Natural killer cell (primary cell): ENCODE measurements at regions not wholly inside any gene's neighbourhood (a gene's known extent, or its start where the extent isn't known, plus 50 kb on each side); places are given as distances from the start of the nearest gene placed in this dataset.
"Not testable (repeated sequence)": the region's sequence is repeated elsewhere in the genome, so short reads cannot be mapped to it uniquely, and the experiment has no call there.

ENCODE experiments used
- ATAC-seq, 3 donors: fragments of 150-1000 bp in 2 of 3; fragments of 200-7000 bp in 1 of 3; cut with Tn5 transposase; 1 replicate in 1 of 3; 2 replicates in 2 of 3; pipeline ENCODE4 v1.10.0; 2021; ENCODE audit warnings: mild to moderate bottlenecking in 2 of 3, moderate library complexity in 2 of 3
- DNase-seq, 2 donors: peaks; one replicate each; pipeline versions ENCODE4 v3.0.0 to v3.0.0-alpha.2; 2013 to 2021; ENCODE audit warnings: mixed read lengths in 1 of 2
- H3K27ac ChIP-seq: one replicate; pipeline ENCODE4 v1.5.1; 2013; ENCODE audit warnings: mild to moderate bottlenecking, low read length
- H3K27me3 ChIP-seq: one replicate; pipeline ENCODE4 v1.6.1; 2013; ENCODE audit warnings: low read length; ENCODE audit not compliant: control insufficient read depth, insufficient read depth
- H3K36me3 ChIP-seq: one replicate; pipeline ENCODE4 v1.6.1; 2013; ENCODE audit warnings: low read length; ENCODE audit not compliant: control insufficient read depth, insufficient read depth
- H3K4me1 ChIP-seq: one replicate; pipeline ENCODE4 v1.6.1; 2013; ENCODE audit warnings: low read length; ENCODE audit not compliant: control insufficient read depth, insufficient read depth
- H3K4me3 ChIP-seq: one replicate; pipeline ENCODE4 v1.5.1; 2013; ENCODE audit warnings: low read length
- H3K9me3 ChIP-seq: one replicate; pipeline ENCODE4 v1.6.1; 2013; ENCODE audit warnings: low read length; ENCODE audit not compliant: control insufficient read depth, insufficient read depth
- H3K27ac Mint-ChIP-seq, 2 donors: one replicate each; pipeline ENCODE4 v1.8.0; 2022; ENCODE audit warnings: mild to moderate bottlenecking in 2 of 2, mixed read lengths in 2 of 2, moderate library complexity in 1 of 2
- H3K27me3 Mint-ChIP-seq, 2 donors: one replicate each; pipeline ENCODE4 v1.8.0; 2022; ENCODE audit warnings: low read depth in 2 of 2, mixed read lengths in 2 of 2
- H3K36me3 Mint-ChIP-seq: one replicate; pipeline ENCODE4 v1.8.0; 2022; ENCODE audit warnings: mixed read lengths
- H3K4me1 Mint-ChIP-seq, 2 donors: one replicate each; pipeline ENCODE4 v1.8.0; 2022; ENCODE audit warnings: mixed read lengths in 2 of 2
- H3K4me3 Mint-ChIP-seq: one replicate; pipeline ENCODE4 v1.8.0; 2022; ENCODE audit warnings: mild to moderate bottlenecking, moderate library complexity, mixed read lengths
- H3K9me3 Mint-ChIP-seq, 2 donors: one replicate each; pipeline ENCODE4 v1.8.0; 2022; ENCODE audit warnings: mixed read lengths in 2 of 2
- WGBS: methylation state at CpG from one replicate; pipeline ENCODE4 v1.1.7; 2013; ENCODE audit warnings: missing lambda C conversion rate; ENCODE audit not compliant: insufficient coverage; 5-methylcytosine and 5-hydroxymethylcytosine counted together
- intact Hi-C: fragments of 100-400 bp; cut with micrococcal nuclease; formaldehyde crosslinking; loops from one replicate; pipeline ENCODE4 v1.14.2; 2022
- TF ChIP-seq, protein P1 (sequence below): fragments of 200-600 bp; IDR thresholded peaks from one replicate; pipeline ENCODE4 v1.8.0; 2022; ENCODE audit warnings: antibody characterized with exemption

DNA sequence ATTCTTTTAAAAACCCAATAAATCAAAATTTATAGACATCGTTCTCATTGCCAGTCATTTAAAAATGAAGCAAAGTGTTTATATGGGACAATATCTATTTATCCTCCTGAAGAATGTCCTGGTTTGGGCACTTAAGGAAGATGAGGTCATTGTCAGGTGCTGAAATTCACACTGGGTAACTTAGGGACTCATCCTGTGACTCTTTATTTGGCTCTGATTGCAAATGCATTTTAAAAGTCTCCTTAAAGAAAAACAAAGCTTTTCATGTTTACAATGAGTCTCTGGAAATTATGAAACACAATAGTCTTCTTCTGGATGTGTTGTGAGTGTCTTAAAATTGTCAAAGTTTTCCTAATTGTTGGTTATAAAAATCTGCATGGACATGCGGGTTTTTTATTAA lies 69.5 kb upstream of the GPR158 start:
- Histone ChIP-seq H3K36me3 (no peaks in the 10 kb centered on the region), H3K27ac (no peak overlapping the region), H3K27me3 (no peaks in the 10 kb centered on the region), H3K4me3 (no peak overlapping the region), H3K4me1 (no peaks in the 10 kb centered on the region), H3K9me3 (no peaks in the 10 kb centered on the region)
- Mint-ChIP-seq H3K27me3 (peaks cover 8 to 10% of the 10 kb centered on the region in 2 donors), H3K4me1 (no peaks in the 10 kb centered on the region), H3K27ac (no peak overlapping the region), H3K9me3 (no peaks in the 10 kb centered on the region), H3K36me3 (no peaks in the 10 kb centered on the region), H3K4me3 (no peak overlapping the region)
- no CpG with 5 or more reads among the region's 2 CpGs for WGBS
- no peak for DNase-seq
- intact Hi-C loops, result no loop called here
- no peak for ATAC-seq
- TF ChIP-seq, protein P1, sequence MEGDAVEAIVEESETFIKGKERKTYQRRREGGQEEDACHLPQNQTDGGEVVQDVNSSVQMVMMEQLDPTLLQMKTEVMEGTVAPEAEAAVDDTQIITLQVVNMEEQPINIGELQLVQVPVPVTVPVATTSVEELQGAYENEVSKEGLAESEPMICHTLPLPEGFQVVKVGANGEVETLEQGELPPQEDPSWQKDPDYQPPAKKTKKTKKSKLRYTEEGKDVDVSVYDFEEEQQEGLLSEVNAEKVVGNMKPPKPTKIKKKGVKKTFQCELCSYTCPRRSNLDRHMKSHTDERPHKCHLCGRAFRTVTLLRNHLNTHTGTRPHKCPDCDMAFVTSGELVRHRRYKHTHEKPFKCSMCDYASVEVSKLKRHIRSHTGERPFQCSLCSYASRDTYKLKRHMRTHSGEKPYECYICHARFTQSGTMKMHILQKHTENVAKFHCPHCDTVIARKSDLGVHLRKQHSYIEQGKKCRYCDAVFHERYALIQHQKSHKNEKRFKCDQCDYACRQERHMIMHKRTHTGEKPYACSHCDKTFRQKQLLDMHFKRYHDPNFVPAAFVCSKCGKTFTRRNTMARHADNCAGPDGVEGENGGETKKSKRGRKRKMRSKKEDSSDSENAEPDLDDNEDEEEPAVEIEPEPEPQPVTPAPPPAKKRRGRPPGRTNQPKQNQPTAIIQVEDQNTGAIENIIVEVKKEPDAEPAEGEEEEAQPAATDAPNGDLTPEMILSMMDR, result no peak

DNA sequence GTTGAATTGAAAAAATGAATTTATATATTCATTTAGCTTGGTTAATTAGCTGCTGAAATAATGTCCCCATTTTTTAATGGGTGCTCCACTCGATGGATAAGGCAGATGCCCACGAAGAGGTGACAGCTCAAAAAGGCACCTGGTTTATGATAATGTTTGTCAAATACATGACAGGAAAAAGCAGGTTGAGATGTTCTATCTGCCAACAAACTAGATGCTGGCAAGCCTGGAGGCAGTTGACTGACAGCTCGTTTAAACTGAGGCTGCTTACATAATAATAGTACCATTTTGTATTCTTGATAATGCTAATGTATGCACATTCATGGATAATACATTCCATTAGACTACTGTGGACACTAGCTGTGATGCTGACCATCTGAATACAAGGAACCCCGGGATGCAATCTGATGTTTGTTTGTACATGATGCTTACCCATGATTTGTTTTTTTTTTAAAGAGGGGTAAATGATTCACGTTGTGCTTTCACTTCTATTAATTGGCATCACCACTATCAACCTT lies 69.0 kb upstream of the GPR158 start:
- Histone ChIP-seq H3K9me3 (no peaks in the 10 kb centered on the region), H3K27me3 (no peaks in the 10 kb centered on the region), H3K4me3 (no peak overlapping the region), H3K4me1 (no peaks in the 10 kb centered on the region), H3K27ac (no peak overlapping the region), H3K36me3 (no peaks in the 10 kb centered on the region)
- no peak overlapping the region for H3K4me3 Mint-ChIP-seq
- TF ChIP-seq, protein P1, result no peak
- H3K27ac Mint-ChIP-seq, result no peak overlapping the region
- intact Hi-C loops, result no loop called here
- WGBS, result 47% methylated on average over 3 of the region's 5 CpGs
- H3K27me3 Mint-ChIP-seq, result peaks cover 8 to 10% of the 10 kb centered on the region in 2 donors
- no peak for DNase-seq
- ATAC-seq, result no peak
- no peaks in the 10 kb centered on the region for H3K4me1 Mint-ChIP-seq
- H3K36me3 Mint-ChIP-seq, result no peaks in the 10 kb centered on the region
- no peaks in the 10 kb centered on the region for H3K9me3 Mint-ChIP-seq

DNA sequence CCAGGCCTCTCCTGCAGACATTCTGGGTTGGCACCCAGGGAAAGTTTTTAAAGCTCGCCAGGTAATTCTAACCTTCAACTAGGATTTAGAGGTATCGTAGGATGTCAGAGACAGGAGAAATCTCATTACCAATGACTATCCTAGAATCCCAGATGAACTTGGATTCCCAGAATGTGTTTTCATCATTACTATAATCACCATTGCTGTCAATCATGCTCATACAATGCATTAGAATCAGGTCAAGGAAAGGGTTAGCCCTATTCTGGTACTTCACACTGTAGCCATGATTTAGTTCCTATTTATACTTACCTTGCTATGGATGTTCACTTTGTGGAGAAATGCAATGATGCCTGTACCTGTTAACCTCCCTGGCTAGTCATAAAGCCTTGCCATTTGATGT lies 67.0 kb upstream of the GPR158 start:
- no peak overlapping the region for H3K4me3 ChIP-seq
- WGBS, result 100% methylated on average over 2 of the region's 2 CpGs
- H3K9me3 ChIP-seq, result no peaks in the 10 kb centered on the region
- H3K4me1 Mint-ChIP-seq, result no peaks in the 10 kb centered on the region
- H3K4me3 Mint-ChIP-seq, result no peak overlapping the region
- no peaks in the 10 kb centered on the region for H3K27me3 ChIP-seq
- H3K4me1 ChIP-seq, result no peaks in the 10 kb centered on the region
- H3K27ac ChIP-seq, result no peak overlapping the region
- intact Hi-C loops, result no loop called here
- H3K9me3 Mint-ChIP-seq, result no peaks in the 10 kb centered on the region
- no peaks in the 10 kb centered on the region for H3K36me3 ChIP-seq
- DNase-seq, result no peak
- ATAC-seq, result no peak
- TF ChIP-seq, protein P1, result no peak
- H3K27me3 Mint-ChIP-seq, result peaks cover 6 to 8% of the 10 kb centered on the region in 2 donors
- no peak overlapping the region for H3K27ac Mint-ChIP-seq
- H3K36me3 Mint-ChIP-seq, result no peaks in the 10 kb centered on the region

DNA sequence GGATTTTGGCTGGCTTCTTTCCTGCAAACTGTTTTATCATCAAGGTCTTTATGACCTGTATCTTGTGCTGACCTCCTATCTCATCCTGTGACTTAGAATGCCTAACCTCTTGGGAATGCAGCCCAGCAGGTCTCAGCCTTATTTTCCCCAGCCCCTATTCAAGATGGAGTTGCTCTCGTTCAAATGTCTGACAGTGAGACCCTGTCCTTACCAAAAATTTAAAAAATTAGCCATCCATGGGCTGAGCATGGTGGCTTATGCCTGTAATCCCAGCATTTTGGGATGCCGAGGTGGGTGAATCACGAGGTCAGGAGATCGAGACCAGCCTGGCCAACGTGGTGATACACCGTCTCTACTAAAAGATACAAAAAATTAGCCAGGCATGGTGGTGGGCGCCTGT lies 64.9 kb upstream of the GPR158 start:
- H3K36me3 Mint-ChIP-seq, H3K4me3 ChIP-seq, H3K27ac ChIP-seq, H3K27me3 ChIP-seq, intact Hi-C loops, H3K36me3 ChIP-seq, H3K4me1 Mint-ChIP-seq, DNase-seq, H3K4me3 Mint-ChIP-seq, H3K9me3 Mint-ChIP-seq, H3K4me1 ChIP-seq, H3K27ac Mint-ChIP-seq, ATAC-seq, H3K9me3 ChIP-seq: not testable (repeated sequence)
- H3K27me3 Mint-ChIP-seq, result peaks cover 6 to 15% of the 10 kb centered on the region in 2 donors
- 85% methylated on average over 7 of the region's 7 CpGs for WGBS
